ENCODE measurements at regions not wholly inside any gene's neighbourhood (a gene's known extent, or its start where the extent isn't known, plus 50 kb on each side); places are given as distances from the start of the nearest gene placed in this dataset.

DNA sequence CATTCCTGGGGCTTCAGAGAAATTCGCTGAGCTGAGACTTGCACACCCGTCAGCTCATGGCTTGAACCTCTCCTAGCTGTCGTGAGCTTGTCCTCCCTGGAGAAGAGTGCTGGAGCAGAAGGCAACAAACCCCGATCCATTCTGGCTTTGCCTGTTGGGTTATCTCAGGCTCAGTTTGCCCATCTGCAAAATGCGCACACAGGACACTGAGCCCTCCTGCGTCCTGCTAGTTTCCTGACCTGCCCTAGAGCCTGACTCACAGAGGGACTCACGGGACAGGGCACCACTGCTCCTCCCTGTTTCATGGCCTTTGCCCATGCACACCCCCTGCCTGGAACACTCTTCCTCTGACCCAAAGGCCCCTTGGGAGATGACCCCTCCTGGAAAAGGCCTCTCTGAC, 365.0 kb downstream of the MN1 start:
- TF ChIP-seq, protein P1, sequence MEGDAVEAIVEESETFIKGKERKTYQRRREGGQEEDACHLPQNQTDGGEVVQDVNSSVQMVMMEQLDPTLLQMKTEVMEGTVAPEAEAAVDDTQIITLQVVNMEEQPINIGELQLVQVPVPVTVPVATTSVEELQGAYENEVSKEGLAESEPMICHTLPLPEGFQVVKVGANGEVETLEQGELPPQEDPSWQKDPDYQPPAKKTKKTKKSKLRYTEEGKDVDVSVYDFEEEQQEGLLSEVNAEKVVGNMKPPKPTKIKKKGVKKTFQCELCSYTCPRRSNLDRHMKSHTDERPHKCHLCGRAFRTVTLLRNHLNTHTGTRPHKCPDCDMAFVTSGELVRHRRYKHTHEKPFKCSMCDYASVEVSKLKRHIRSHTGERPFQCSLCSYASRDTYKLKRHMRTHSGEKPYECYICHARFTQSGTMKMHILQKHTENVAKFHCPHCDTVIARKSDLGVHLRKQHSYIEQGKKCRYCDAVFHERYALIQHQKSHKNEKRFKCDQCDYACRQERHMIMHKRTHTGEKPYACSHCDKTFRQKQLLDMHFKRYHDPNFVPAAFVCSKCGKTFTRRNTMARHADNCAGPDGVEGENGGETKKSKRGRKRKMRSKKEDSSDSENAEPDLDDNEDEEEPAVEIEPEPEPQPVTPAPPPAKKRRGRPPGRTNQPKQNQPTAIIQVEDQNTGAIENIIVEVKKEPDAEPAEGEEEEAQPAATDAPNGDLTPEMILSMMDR (IDR thresholded peaks at IDR 0.05) = no peak
- TF ChIP-seq POLR2A (IDR thresholded peaks at IDR 0.05) = no peak

All from adrenal gland (tissue), 5 donors.